HG03064 (cell line): ENCODE measurements at regions not wholly inside any gene's neighbourhood (a gene's known extent, or its start where the extent isn't known, plus 50 kb on each side); places are given as distances from the start of the nearest gene placed in this dataset.

Experiments
- ATAC-seq: cut with Tn5 transposase; IDR thresholded peaks from one replicate; pipeline ENCODE4 v1.9.1; 2021; ENCODE audit warnings: low read depth; ENCODE audit not compliant: unreplicated experiment

- ATAC-seq = no peak
Measured at GRCh38 chr13:109604894-109605293, 181.5 kb downstream of the IRS2 start.

DNA sequence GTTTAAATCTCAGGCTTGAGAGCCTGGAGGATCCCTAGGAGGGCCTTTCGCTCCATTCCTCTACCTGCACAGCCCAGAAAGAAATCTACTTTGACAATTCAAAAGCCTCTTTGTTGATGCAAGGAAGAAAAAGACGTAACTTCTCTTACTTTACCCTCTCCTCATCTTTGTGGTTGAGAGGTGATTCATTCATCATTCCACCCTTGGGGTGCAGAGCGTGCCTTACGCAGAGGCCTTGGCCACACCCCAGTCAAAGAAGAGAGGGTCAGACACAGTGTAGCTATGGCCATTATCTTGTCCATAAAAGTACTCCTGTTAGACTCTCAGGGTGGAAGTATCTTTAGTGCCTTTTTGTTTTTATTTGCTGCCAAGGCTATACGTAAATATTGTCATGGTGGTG lies 184.0 kb downstream of the IRS2 start:
- no peak for ATAC-seq

DNA sequence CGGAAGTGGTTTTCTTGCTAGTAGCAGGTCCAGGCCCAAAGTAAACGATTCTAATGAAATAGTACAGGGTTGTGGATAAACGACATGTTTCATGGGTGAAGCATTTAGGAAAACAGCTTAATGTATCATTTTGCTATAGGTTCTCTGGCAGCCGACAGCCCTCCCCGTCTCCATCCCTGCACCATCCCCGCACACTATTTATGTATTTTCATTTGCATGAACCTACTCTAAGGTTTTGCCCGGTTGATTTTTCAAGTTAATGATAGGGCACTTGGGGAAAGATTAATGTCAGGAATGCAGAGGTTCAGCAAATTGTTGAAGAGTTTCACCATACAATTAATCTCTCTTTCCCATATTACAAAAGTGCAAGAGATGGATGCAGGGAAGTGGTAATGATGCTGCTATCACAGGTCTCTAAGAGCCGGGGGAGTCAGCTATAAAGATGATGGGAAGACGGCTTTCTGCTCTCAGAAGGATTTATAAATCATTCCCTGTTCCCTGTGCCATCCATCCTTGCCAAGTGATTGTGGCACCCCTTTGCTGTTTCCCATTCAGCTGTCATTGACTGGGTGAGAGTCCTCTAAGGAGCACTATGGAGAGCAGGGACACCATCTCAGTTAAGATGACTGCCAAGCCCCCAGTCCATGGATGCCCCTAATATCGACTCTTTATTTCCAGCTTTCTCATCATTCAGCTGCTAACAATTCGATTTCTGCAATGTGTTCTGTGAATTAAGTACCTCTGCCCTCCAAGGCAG lies 186.3 kb downstream of the IRS2 start:
- no peak for ATAC-seq

GRCh38 chr13:109595471-109595870 lies 190.9 kb downstream of the IRS2 start:
- no peak for ATAC-seq

- ATAC-seq = no peak
Measured at GRCh38 chr13:109593230-109593629, 193.2 kb downstream of the IRS2 start.

DNA sequence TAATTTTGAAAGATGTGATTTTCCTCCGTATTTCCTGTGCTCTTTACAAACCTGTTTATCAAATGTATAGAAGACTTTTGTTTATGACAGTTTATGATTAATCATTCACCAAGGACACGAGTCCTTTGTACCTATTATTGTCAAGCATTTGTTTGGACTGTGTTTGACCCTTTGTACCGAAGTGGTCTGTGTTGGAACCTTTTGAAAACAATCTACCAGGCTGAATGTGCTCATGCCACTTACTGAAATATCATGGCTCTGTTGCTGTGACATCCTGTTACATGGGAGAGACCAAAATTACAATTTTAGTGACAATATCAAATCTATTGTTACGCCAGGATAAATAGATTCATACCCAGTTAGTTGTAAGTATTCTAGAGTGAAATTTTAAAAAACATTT lies 193.6 kb downstream of the IRS2 start:
- ATAC-seq = no peak

DNA sequence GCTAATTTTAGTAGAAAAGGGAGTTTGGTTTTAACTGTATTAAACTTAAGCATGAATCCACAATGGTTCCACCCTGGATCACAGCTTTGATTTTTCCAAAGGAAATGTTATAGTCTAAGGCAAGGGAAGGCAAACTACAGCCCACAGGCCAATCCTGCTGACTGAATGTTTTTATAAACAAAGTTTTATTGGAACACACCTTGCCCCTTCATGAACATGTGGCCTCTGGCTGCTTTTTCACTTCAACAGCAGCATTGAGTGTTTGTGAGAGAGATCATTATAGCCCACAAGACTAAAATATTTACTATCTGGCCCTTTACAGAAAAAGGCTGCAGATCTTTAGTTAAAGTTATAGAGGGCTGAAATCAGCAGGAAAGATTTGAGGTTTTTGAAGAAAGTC lies 198.7 kb downstream of the IRS2 start:
- no peak for ATAC-seq

DNA sequence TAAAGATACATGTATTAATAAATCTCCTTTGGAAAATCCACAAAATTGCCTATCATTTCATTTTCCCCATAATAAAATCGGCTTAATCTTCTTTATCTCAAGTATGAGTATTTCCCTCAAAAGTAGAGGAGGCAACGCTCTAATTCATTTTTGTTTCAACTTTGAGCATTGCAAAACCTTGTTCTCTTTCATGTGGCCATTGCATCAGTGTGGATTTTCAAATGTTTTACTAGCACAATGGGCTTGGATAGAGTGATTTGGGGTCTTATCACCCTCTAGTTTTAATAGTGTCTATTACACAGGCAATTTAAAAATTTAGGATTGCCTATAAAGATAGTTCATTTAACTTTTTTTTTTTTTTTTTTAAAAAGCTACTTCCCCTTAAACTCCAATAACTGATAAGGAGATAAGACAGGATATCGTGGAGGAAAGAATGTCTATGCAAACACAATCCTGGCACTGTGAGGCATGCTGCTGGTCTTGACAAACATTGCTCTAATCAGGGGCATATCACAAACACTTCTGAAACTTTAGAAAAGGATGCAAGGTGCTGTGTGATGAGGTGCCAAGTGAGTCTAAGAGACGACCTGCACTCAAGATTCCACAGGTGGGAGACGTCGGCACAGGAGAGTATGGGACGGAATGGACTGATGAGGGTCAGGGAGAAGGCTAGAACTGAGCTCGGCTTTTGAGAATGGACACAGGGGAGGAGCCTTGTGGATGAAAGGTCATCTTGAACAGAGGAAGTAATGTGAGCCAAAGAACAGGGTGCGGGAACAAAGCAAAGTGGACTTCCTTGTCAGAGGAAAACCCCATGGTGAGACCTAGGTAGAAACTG lies 199.7 kb downstream of the IRS2 start:
- no peak for ATAC-seq

DNA sequence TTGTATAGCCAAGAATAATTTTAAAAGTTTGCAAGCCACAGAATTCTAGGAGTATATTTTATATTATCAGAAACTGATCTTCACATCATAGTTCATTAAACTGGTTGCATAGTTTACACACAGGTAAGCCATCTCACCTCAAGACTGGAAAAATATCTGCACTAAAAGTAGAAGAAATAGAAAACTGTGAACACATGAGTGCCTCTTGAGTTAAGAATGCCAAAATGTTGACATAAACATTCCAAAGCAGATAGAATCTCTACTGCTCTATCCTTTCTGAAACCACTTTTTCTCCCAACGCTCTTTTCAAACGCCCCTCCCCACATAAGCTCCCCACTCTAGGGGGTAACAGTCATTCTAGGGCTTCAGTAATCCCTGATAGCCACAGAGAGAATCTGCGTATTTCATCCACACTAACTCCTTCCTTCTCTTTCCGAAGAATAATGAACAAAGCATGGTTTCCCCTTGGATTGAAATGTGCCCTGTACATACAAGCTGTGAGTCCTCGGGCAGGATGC lies 201.5 kb downstream of the IRS2 start:
- no peak for ATAC-seq

DNA sequence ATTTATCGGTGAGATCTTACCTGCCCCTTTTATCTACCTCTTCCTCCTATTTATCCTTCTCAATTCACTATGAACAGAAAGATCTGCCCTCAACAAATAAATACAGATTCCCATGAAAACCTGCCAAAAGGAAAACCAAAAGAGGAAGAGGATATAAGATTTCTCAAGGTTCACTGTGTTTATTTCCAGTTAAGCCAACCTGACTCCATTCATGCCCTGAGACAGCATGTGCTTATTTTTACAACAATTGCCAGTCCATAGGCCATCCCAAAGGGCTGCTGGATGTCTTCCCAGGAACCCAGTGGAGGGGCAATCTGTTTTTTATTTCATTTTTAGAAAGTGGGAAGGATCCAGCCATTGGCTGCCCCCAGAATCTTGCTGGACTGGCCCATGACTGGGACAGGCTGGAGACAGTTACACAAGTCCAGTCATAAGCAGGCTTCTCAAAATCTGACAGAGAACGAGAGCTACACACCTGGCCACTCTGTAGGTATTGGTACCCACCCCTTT lies 209.1 kb downstream of the IRS2 start:
- no peak for ATAC-seq

- ATAC-seq = no peak
Measured at GRCh38 chr13:109576331-109576813, 210.0 kb downstream of the IRS2 start.

- ATAC-seq = no peak
Measured at GRCh38 chr13:109575821-109576220, 210.6 kb downstream of the IRS2 start.

DNA sequence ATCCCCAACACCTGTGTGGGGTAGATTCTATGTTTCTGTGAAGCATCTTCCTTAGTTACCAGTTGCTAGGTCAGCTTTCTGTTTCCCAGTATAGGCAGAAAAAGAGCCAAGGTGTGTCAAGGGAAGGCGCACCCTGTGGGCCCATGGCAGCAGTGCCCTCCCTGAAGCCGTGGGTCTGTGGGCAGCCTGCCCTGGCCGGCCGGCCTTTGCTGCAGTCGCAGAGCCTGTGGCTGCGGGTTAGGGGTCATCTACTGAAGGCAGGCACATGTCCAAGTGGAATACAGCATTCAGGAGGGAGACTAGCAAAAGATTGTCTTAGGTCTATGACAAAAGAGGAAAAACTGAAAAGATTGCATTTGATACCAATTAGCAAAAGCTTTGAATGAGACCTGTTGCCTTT lies 214.0 kb downstream of the IRS2 start:
- ATAC-seq = no peak

GRCh38 chr13:109569958-109570711 lies 216.2 kb downstream of the IRS2 start:
- peak; percentile 99 for ATAC-seq

DNA sequence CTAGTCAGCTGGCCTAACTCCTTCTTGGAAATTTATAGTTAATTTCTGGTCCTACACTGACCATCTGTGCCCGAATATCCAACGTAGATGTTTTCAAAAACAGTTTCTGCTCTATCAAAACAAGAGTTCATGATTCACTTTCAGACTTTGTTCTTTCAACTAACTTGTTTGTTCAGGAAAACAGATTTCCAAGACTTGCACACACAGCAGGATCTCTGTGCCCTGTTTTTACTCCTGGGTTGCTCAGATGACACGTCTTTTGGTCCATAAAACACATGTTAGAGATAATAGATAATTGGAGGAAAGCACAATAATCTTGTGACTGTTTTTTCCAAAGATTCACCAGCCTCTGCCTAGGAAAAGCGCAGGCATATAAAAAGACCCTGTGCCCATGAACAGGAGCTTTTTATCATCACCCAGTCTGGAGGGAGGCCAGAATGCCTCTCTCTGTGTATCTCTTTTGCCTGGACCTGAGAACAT lies 218.0 kb downstream of the IRS2 start:
- no peak for ATAC-seq

DNA sequence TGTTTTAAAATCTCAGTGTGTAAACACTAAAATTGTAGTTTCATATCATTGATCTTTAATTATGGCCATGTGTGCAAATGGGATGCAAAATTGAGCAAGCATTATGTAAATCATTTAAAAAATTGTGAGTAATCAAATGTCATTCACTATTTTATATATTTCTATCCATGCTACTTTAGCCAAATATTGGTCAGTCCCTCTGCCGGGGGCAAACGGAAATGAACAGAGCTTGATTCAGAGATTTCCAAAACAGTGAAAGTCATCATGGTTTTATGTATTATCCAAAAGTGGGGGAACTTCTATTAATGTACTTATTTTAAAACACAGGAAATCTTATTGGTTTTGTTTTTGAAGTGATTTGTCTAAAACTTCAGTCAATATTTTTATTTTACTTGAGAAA lies 219.1 kb downstream of the IRS2 start:
- no peak for ATAC-seq

DNA sequence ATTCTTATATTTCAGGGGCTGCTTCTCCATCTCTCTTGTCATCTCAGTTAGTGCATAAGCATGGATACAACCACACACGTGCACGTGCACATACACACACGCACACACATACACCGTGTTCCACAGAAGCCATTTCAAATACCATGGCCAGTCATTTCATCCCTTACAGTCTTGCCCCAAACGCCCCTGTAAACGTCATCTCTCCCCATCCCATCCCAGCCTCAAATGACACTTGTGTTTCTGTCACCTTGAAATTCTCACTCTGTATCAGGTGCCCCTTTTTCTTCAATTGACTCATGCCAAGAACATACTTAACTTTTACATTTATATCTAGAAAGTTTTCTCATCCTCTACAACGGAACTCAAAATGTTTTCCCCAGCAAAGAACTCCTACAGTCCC lies 220.5 kb downstream of the IRS2 start:
- ATAC-seq = no peak

- ATAC-seq = no peak
Measured at GRCh38 chr13:109548374-109548773, 238.0 kb downstream of the IRS2 start.

GRCh38 chr13:109547942-109548341 lies 238.4 kb downstream of the IRS2 start:
- ATAC-seq = no peak

DNA sequence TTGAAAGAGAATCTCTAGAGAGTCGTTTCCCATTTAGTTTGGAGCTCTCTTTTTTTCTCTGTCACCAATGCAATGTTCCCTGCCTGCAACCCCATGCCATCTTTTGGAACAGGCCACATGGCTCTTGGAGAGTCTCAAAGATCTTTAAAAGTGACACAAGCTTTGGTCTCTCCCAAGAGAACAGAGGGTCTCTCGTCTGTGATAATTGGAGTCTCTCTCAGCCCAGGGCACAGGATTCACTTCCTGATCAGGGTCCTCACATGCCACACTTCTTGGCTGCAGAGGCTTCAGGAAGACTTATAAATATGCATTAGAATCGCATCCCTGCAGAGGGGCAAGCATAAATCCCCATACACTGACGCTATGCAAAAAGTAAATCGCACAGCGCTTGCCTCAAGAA lies 240.5 kb downstream of the IRS2 start:
- no peak for ATAC-seq

- no peak for ATAC-seq
Measured at GRCh38 chr13:109541081-109541480, 245.3 kb downstream of the IRS2 start.
